Gastrocnemius medialis (tissue), 4 donors: ENCODE measurements at regions not wholly inside any gene's neighbourhood (a gene's known extent, or its start where the extent isn't known, plus 50 kb on each side); places are given as distances from the start of the nearest gene placed in this dataset.

Experiments used
- POLR2A ChIP-seq, 2 donors: fragments of 450-650 bp; IDR thresholded peaks; one replicate each; pipeline ENCODE4 v1.6.1; 2017; ENCODE audit warnings: antibody characterized with exemption in 2 of 2, mild to moderate bottlenecking in 2 of 2, moderate library complexity in 2 of 2
- TF ChIP-seq, protein P1 (sequence below), 5 experiments: fragments of 450-650 bp in 3 of 5; fragments of 200-600 bp in 2 of 5; sonication (generic) in 2 of 5; IDR thresholded peaks in 4 of 5; conservative IDR thresholded peaks in 1 of 5; 1 replicate in 4 of 5; 2 replicates in 1 of 5; pipeline ENCODE4 v1.5.1; 2016 to 2019; ENCODE audit warnings: antibody characterized with exemption in 5 of 5, mild to moderate bottlenecking in 3 of 5, moderate library complexity in 3 of 5

DNA sequence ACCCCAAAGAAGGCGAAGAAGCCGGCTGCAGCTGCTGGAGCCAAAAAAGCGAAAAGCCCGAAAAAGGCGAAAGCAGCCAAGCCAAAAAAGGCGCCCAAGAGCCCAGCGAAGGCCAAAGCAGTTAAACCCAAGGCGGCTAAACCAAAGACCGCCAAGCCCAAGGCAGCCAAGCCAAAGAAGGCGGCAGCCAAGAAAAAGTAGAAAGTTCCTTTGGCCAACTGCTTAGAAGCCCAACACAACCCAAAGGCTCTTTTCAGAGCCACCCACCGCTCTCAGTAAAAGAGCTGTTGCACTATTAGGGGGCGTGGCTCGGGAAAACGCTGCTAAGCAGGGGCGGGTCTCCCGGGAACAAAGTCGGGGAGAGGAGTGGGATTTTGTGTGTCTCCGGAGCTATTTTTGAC is 69.6 kb downstream of the HFE start:
- TF ChIP-seq, protein P1, sequence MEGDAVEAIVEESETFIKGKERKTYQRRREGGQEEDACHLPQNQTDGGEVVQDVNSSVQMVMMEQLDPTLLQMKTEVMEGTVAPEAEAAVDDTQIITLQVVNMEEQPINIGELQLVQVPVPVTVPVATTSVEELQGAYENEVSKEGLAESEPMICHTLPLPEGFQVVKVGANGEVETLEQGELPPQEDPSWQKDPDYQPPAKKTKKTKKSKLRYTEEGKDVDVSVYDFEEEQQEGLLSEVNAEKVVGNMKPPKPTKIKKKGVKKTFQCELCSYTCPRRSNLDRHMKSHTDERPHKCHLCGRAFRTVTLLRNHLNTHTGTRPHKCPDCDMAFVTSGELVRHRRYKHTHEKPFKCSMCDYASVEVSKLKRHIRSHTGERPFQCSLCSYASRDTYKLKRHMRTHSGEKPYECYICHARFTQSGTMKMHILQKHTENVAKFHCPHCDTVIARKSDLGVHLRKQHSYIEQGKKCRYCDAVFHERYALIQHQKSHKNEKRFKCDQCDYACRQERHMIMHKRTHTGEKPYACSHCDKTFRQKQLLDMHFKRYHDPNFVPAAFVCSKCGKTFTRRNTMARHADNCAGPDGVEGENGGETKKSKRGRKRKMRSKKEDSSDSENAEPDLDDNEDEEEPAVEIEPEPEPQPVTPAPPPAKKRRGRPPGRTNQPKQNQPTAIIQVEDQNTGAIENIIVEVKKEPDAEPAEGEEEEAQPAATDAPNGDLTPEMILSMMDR (IDR thresholded peaks at IDR 0.05 in 4 of 5, conservative IDR thresholded peaks at IDR 0.05 in 1 of 5): no peak
- TF ChIP-seq POLR2A (IDR thresholded peaks at IDR 0.05): no peak
